ENCODE measurements at regions not wholly inside any gene's neighbourhood (a gene's known extent, or its start where the extent isn't known, plus 50 kb on each side); places are given as distances from the start of the nearest gene placed in this dataset.

GRCh38 chr13:80211566-80211965 lies 129.4 kb downstream of the SPRY2 start:
- WGBS = 67% methylated on average over 2 of the region's 2 CpGs

GRCh38 chr13:80204642-80205041 lies 136.3 kb downstream of the SPRY2 start:
- Histone ChIP-seq H3K4me1 (no peaks in the 10 kb centered on the region), H3K4me3 (no peak overlapping the region), H3K9me3 (no peaks in the 10 kb centered on the region), H3K36me3 (no peaks in the 10 kb centered on the region), H3K27ac (replicated peaks in 1 of 4) (no peak overlapping the region), H3K27me3 (no peaks in the 10 kb centered on the region)
- 77% methylated on average over 2 of the region's 2 CpGs for WGBS
- intact Hi-C loops (cut with DNase I) = no loop called here
- TF ChIP-seq POLR2A (IDR thresholded peaks at IDR 0.05; ENCODE audit: low read depth) (no peak), POLR2AphosphoS5 (IDR thresholded peaks at IDR 0.05) (no peak), CTCF (IDR thresholded peaks at IDR 0.05) (no peak), EP300 (IDR thresholded peaks at IDR 0.05) (no peak)
- no peak for DNase-seq (ENCODE audit: extremely low spot score)

More at GRCh38 chr13:80211566-80211965, 129.4 kb downstream of the SPRY2 start:
- no peaks in the 10 kb centered on the region for H3K9me3 ChIP-seq
- intact Hi-C loops (cut with DNase I) = no loop called here
- no peaks in the 10 kb centered on the region for H3K27me3 ChIP-seq
- no peaks in the 10 kb centered on the region for H3K36me3 ChIP-seq
- no peak overlapping the region for H3K27ac ChIP-seq (replicated peaks in 1 of 4)
- TF ChIP-seq POLR2AphosphoS5 (IDR thresholded peaks at IDR 0.05) (no peak), POLR2A (IDR thresholded peaks at IDR 0.05; ENCODE audit: low read depth) (no peak), EP300 (IDR thresholded peaks at IDR 0.05) (no peak), CTCF (IDR thresholded peaks at IDR 0.05) (no peak)
- no peaks in the 10 kb centered on the region for H3K4me1 ChIP-seq
- no peak for DNase-seq (ENCODE audit: extremely low spot score)
- no peak overlapping the region for H3K4me3 ChIP-seq

GRCh38 chr13:80203496-80203895 lies 137.4 kb downstream of the SPRY2 start:
- no peak for TF ChIP-seq EP300 (IDR thresholded peaks at IDR 0.05)
- TF ChIP-seq CTCF (IDR thresholded peaks at IDR 0.05) = no peak
- TF ChIP-seq POLR2A (IDR thresholded peaks at IDR 0.05; ENCODE audit: low read depth) = no peak
- no peaks in the 10 kb centered on the region for H3K4me1 ChIP-seq

GRCh38 chr13:80201694-80202468 lies 139.0 kb downstream of the SPRY2 start:
- no peaks in the 10 kb centered on the region for H3K27me3 ChIP-seq
- H3K4me1 ChIP-seq = no peaks in the 10 kb centered on the region
- TF ChIP-seq POLR2A (IDR thresholded peaks at IDR 0.05; ENCODE audit: low read depth) = no peak
- DNase-seq (ENCODE audit: extremely low spot score) = no peak
- intact Hi-C loops (cut with DNase I) = no loop called here
- WGBS = 91% methylated on average over 6 of the region's 6 CpGs
- H3K36me3 ChIP-seq = no peaks in the 10 kb centered on the region
- H3K9me3 ChIP-seq = no peaks in the 10 kb centered on the region
- H3K4me3 ChIP-seq = no peak overlapping the region
- no peak overlapping the region for H3K27ac ChIP-seq (replicated peaks in 1 of 4)

More at GRCh38 chr13:80203496-80203895, 137.4 kb downstream of the SPRY2 start:
- H3K27me3 ChIP-seq = no peaks in the 10 kb centered on the region
- intact Hi-C loops (cut with DNase I) = no loop called here
- no peak overlapping the region for H3K4me3 ChIP-seq
- no peak for DNase-seq (ENCODE audit: extremely low spot score)
- H3K9me3 ChIP-seq = no peaks in the 10 kb centered on the region
- no peaks in the 10 kb centered on the region for H3K36me3 ChIP-seq
- no peak overlapping the region for H3K27ac ChIP-seq (replicated peaks in 1 of 4)
- WGBS = 82% methylated on average over 3 of the region's 3 CpGs

- TF ChIP-seq CTCF (IDR thresholded peaks at IDR 0.05) = no peak
- TF ChIP-seq EP300 (IDR thresholded peaks at IDR 0.05) = no peak
- no peak for TF ChIP-seq POLR2AphosphoS5 (IDR thresholded peaks at IDR 0.05)
- no peak for TF ChIP-seq POLR2A (IDR thresholded peaks at IDR 0.05; ENCODE audit: low read depth)
- Histone ChIP-seq H3K4me3 (no peak overlapping the region), H3K4me1 (no peaks in the 10 kb centered on the region), H3K27ac (replicated peaks in 1 of 4) (no peak overlapping the region), H3K9me3 (no peaks in the 10 kb centered on the region), H3K36me3 (no peaks in the 10 kb centered on the region), H3K27me3 (no peaks in the 10 kb centered on the region)
- DNase-seq (ENCODE audit: extremely low spot score) = no peak
- intact Hi-C loops (cut with DNase I) = no loop called here
- WGBS = 76% methylated on average over 3 of the region's 3 CpGs
These were observed 141.2 kb downstream of the SPRY2 start for GRCh38 chr13:80199585-80200292.

Measured in esophagus muscularis mucosa (tissue), 4 donors.